PC-9 (cell line): ENCODE measurements at regions not wholly inside any gene's neighbourhood (a gene's known extent, or its start where the extent isn't known, plus 50 kb on each side); places are given as distances from the start of the nearest gene placed in this dataset.

Experiments used
- EZH2 ChIP-seq: fragments of 200-600 bp; sonication (generic); IDR thresholded peaks from 2 replicates; pipeline ENCODE4 v1.8.0; 2017; ENCODE audit warnings: antibody characterized with exemption, low read depth
- TF ChIP-seq, protein P1 (sequence below): fragments of 200-600 bp; sonication (generic); conservative IDR thresholded peaks from 2 replicates; pipeline ENCODE4 v1.6.1; 2017; ENCODE audit warnings: mixed run types, antibody characterized with exemption, mild to moderate bottlenecking, moderate library complexity

DNA sequence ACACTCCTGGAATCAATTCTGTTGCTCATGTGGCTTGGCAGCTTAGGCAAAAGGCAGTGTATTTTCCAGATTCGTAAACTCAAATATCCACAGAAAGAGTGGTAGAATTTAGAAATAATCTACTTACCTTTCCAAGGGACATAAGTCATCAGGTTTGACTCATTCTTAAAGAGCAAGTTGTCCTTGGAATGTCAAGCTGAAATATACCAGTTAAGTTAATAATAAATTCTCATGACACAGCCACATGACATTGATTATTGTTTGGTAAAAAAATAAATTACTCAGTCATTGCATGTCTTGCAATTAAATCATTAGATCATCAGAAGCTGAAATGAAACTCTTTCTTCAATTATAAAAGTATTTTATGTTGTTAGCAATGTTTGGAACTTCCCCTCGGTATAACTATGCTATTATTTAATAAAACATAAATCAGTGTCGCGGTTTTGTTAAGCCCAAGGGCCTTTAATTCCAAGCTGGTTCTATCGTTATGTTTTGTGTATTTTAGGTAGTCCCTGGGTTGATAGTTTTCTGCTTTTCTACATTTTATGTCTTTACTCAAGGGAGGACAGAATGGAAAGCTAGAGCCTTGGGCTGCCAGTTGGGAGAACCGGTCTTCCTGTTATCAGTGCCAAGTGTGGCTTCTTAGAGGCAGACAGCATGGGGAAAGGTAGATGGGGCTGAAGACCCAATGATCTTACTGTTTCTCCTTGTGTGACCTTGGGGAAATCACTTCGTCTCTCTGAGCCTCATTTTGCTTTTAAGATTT, 79.3 kb upstream of the PRLR start:
- TF ChIP-seq, protein P1, sequence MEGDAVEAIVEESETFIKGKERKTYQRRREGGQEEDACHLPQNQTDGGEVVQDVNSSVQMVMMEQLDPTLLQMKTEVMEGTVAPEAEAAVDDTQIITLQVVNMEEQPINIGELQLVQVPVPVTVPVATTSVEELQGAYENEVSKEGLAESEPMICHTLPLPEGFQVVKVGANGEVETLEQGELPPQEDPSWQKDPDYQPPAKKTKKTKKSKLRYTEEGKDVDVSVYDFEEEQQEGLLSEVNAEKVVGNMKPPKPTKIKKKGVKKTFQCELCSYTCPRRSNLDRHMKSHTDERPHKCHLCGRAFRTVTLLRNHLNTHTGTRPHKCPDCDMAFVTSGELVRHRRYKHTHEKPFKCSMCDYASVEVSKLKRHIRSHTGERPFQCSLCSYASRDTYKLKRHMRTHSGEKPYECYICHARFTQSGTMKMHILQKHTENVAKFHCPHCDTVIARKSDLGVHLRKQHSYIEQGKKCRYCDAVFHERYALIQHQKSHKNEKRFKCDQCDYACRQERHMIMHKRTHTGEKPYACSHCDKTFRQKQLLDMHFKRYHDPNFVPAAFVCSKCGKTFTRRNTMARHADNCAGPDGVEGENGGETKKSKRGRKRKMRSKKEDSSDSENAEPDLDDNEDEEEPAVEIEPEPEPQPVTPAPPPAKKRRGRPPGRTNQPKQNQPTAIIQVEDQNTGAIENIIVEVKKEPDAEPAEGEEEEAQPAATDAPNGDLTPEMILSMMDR: no peak
- TF ChIP-seq EZH2: no peak
